Ishikawa (cell line): ENCODE measurements at regions not wholly inside any gene's neighbourhood (a gene's known extent, or its start where the extent isn't known, plus 50 kb on each side); places are given as distances from the start of the nearest gene placed in this dataset.

ENCODE experiments used
- CEBPB ChIP-seq: IDR thresholded peaks from 2 replicates; pipeline ENCODE4 v1.6.1; 2012
- EGR1 ChIP-seq: IDR thresholded peaks from 2 replicates; pipeline ENCODE4 v1.6.1; 2012
- FOXM1 ChIP-seq: IDR thresholded peaks from 2 replicates; pipeline ENCODE4 v1.6.1; 2012; ENCODE audit warnings: low read depth, borderline replicate concordance
- RAD21 ChIP-seq: IDR thresholded peaks from 2 replicates; pipeline ENCODE4 v1.6.1; 2012; ENCODE audit warnings: low read depth
- REST ChIP-seq: IDR thresholded peaks from 2 replicates; pipeline ENCODE4 v1.6.1; 2012; ENCODE audit warnings: low read depth, mild to moderate bottlenecking
- TAF1 ChIP-seq: IDR thresholded peaks from 2 replicates; pipeline ENCODE4 v1.6.1; 2012; ENCODE audit warnings: low read depth, mild to moderate bottlenecking
- TCF12 ChIP-seq: IDR thresholded peaks from 2 replicates; pipeline ENCODE4 v1.6.1; 2012; ENCODE audit warnings: low read depth
- YY1 ChIP-seq: IDR thresholded peaks from 2 replicates; pipeline ENCODE4 v1.6.1; 2012; ENCODE audit warnings: low read depth
- TF ChIP-seq, protein P1 (sequence below): IDR thresholded peaks from 2 replicates; pipeline ENCODE4 v1.6.1; 2012
- TF ChIP-seq, protein P2 (sequence below): IDR thresholded peaks from 2 replicates; pipeline ENCODE4 v1.6.1; 2012

- TF ChIP-seq EGR1 (no peak), RAD21 (no peak), REST (no peak), FOXM1 (no peak), TAF1 (no peak), YY1 (no peak), CEBPB (no peak), TCF12 (no peak)
- TF ChIP-seq, protein P1, sequence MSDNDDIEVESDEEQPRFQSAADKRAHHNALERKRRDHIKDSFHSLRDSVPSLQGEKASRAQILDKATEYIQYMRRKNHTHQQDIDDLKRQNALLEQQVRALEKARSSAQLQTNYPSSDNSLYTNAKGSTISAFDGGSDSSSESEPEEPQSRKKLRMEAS = no peak
- TF ChIP-seq, protein P2, sequence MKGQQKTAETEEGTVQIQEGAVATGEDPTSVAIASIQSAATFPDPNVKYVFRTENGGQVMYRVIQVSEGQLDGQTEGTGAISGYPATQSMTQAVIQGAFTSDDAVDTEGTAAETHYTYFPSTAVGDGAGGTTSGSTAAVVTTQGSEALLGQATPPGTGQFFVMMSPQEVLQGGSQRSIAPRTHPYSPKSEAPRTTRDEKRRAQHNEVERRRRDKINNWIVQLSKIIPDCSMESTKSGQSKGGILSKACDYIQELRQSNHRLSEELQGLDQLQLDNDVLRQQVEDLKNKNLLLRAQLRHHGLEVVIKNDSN = no peak
These were observed 356.8 kb downstream of the HDGFL1 start for GRCh38 chr6:22925920-22926789.
